H9 (cell line): ENCODE measurements at regions not wholly inside any gene's neighbourhood (a gene's known extent, or its start where the extent isn't known, plus 50 kb on each side); places are given as distances from the start of the nearest gene placed in this dataset.

Experiments used
- DNase-seq: peaks from one replicate; pipeline ENCODE4 v3.0.0-alpha.2; 2017
- H2AFZ ChIP-seq: one replicate; pipeline ENCODE4 v1.6.1; 2013; ENCODE audit warnings: mild to moderate bottlenecking, low read length, control low read depth, moderate library complexity
- H2AK5ac ChIP-seq: 2 replicates; pipeline ENCODE4 v1.6.1; 2013; ENCODE audit warnings: low read length, control low read depth, mixed read lengths; ENCODE audit not compliant: insufficient read length
- H2BK120ac ChIP-seq: one replicate; pipeline ENCODE4 v1.6.1; 2013; ENCODE audit warnings: low read depth, mild to moderate bottlenecking, low read length, control low read depth, inconsistent platforms; ENCODE audit not compliant: poor library complexity, severe bottlenecking
- H2BK12ac ChIP-seq: 2 replicates; pipeline ENCODE4 v1.6.1; 2013; ENCODE audit warnings: low read length, control low read depth, mixed read lengths, low read depth; ENCODE audit not compliant: insufficient read length
- H2BK15ac ChIP-seq: 2 replicates; pipeline ENCODE4 v1.6.1; 2013; ENCODE audit warnings: low read depth, low read length, control low read depth
- H2BK20ac ChIP-seq: one replicate; pipeline ENCODE4 v1.6.1; 2013; ENCODE audit warnings: low read depth, mild to moderate bottlenecking, low read length, control low read depth, inconsistent platforms; ENCODE audit not compliant: poor library complexity, severe bottlenecking
- H2BK5ac ChIP-seq: 2 replicates; pipeline ENCODE4 v1.6.1; 2013; ENCODE audit warnings: low read length, control low read depth, mixed read lengths; ENCODE audit not compliant: insufficient read length
- H3K14ac ChIP-seq: 2 replicates; pipeline ENCODE4 v1.6.1; 2013; ENCODE audit warnings: low read length, control low read depth; ENCODE audit not compliant: insufficient read depth
- H3K18ac ChIP-seq: 2 replicates; pipeline ENCODE4 v1.6.1; 2013; ENCODE audit warnings: low read depth, mild to moderate bottlenecking, mixed read lengths, low read length, control low read depth; ENCODE audit not compliant: insufficient read length
- H3K23ac ChIP-seq: 2 replicates; pipeline ENCODE4 v1.6.1; 2013; ENCODE audit warnings: low read length, control low read depth, mixed read lengths, low read depth; ENCODE audit not compliant: insufficient read length
- H3K23me2 ChIP-seq: 2 replicates; pipeline ENCODE4 v1.6.1; 2013; ENCODE audit warnings: low read depth, mild to moderate bottlenecking, mixed read lengths, low read length, control low read depth; ENCODE audit not compliant: insufficient read length, poor library complexity, severe bottlenecking
- H3K27ac ChIP-seq: 2 replicates; pipeline ENCODE4 v1.5.1; 2013; ENCODE audit warnings: low read length, control low read depth, mixed read lengths, low read depth; ENCODE audit not compliant: insufficient read length
- H3K27me3 ChIP-seq: 2 replicates; pipeline ENCODE4 v1.6.1; 2013; ENCODE audit warnings: low read length, control low read depth, inconsistent platforms; ENCODE audit not compliant: insufficient read depth
- H3K4ac ChIP-seq: 2 replicates; pipeline ENCODE4 v1.6.1; 2013; ENCODE audit warnings: low read depth, mild to moderate bottlenecking, control low read depth, inconsistent platforms, low read length, moderate library complexity
- H3K4me1 ChIP-seq: 2 replicates; pipeline ENCODE4 v1.6.1; 2013; ENCODE audit warnings: low read length, control low read depth, inconsistent platforms; ENCODE audit not compliant: insufficient read depth
- H3K4me2 ChIP-seq: 2 replicates; pipeline ENCODE4 v1.6.1; 2013; ENCODE audit warnings: low read length, control low read depth, mixed read lengths; ENCODE audit not compliant: insufficient read length, insufficient read depth
- H3K56ac ChIP-seq: 2 replicates; pipeline ENCODE4 v1.6.1; 2013; ENCODE audit warnings: low read depth, mild to moderate bottlenecking, mixed read lengths, low read length, control low read depth; ENCODE audit not compliant: insufficient read length
- H3K79me1 ChIP-seq: 2 replicates; pipeline ENCODE4 v1.6.1; 2013; ENCODE audit warnings: low read depth, mild to moderate bottlenecking, moderate library complexity, low read length, control low read depth, inconsistent platforms; ENCODE audit not compliant: insufficient read depth, poor library complexity, severe bottlenecking
- H3K79me2 ChIP-seq: 2 replicates; pipeline ENCODE4 v1.6.1; 2013; ENCODE audit warnings: low read length, control low read depth, inconsistent platforms; ENCODE audit not compliant: insufficient read depth
- H3K9ac ChIP-seq: 2 replicates; pipeline ENCODE4 v1.6.1; 2013; ENCODE audit warnings: low read length, control low read depth, mixed read lengths; ENCODE audit not compliant: insufficient read length; ENCODE audit errors: extremely low read depth
- H3K9me3 ChIP-seq: one replicate; pipeline ENCODE4 v1.6.1; 2013; ENCODE audit warnings: low read depth, low read length, inconsistent platforms; ENCODE audit not compliant: control insufficient read depth
- H3T11ph ChIP-seq: one replicate; pipeline ENCODE4 v1.6.1; 2013; ENCODE audit warnings: mild to moderate bottlenecking, low read length, control low read depth, inconsistent platforms
- H4K20me1 ChIP-seq: one replicate; pipeline ENCODE4 v1.6.1; 2013; ENCODE audit not compliant: control insufficient read depth, insufficient read length, insufficient read depth
- H4K5ac ChIP-seq: 2 replicates; pipeline ENCODE4 v1.6.1; 2013; ENCODE audit warnings: low read depth, mild to moderate bottlenecking, mixed read lengths, low read length, control low read depth; ENCODE audit not compliant: insufficient read length
- H4K8ac ChIP-seq: replicated peaks from 2 replicates; pipeline ENCODE4 v1.6.1; 2013; ENCODE audit warnings: low read length, control low read depth, mixed read lengths, low read depth; ENCODE audit not compliant: insufficient read length
- H4K91ac ChIP-seq: 2 replicates; pipeline ENCODE4 v1.6.1; 2013; ENCODE audit warnings: low read depth, mild to moderate bottlenecking, moderate library complexity, mixed read lengths, low read length, control low read depth; ENCODE audit not compliant: insufficient read length
- H3K27ac Mint-ChIP-seq, 3 experiments: 2 replicates in 2 of 3; 3 replicates in 1 of 3; pipeline ENCODE4 v1.8.0; 2020 to 2021; ENCODE audit warnings: mixed read lengths in 3 of 3, mild to moderate bottlenecking in 1 of 3, moderate library complexity in 1 of 3
- H3K27me3 Mint-ChIP-seq: 2 replicates; pipeline ENCODE4 v1.8.0; 2021; ENCODE audit warnings: low read depth, mild to moderate bottlenecking, moderate library complexity, mixed read lengths
- H3K36me3 Mint-ChIP-seq, 3 experiments: 2 replicates in 2 of 3; 3 replicates in 1 of 3; pipeline ENCODE4 v1.8.0; 2020 to 2021; ENCODE audit warnings: low read depth in 3 of 3, mixed read lengths in 3 of 3; ENCODE audit not compliant: insufficient read depth in 1 of 3
- H3K4me1 Mint-ChIP-seq, 2 experiments: 2 replicates each; pipeline ENCODE4 v1.8.0; 2020; ENCODE audit warnings: mixed read lengths in 2 of 2
- H3K4me3 Mint-ChIP-seq, 2 experiments: 2 replicates in 1 of 2; 3 replicates in 1 of 2; pipeline ENCODE4 v1.8.0; 2020 to 2021; ENCODE audit warnings: mild to moderate bottlenecking in 2 of 2, mixed read lengths in 2 of 2, moderate library complexity in 1 of 2
- H3K9me3 Mint-ChIP-seq, 2 experiments: 2 replicates in 1 of 2; 3 replicates in 1 of 2; pipeline ENCODE4 v1.8.0; 2020; ENCODE audit warnings: mild to moderate bottlenecking in 2 of 2, mixed read lengths in 2 of 2, moderate library complexity in 1 of 2
- CTCF ChIP-seq: fragments of 200-600 bp; sonication (generic); conservative IDR thresholded peaks from 3 replicates; pipeline ENCODE4 v1.8.0; 2021; ENCODE audit warnings: antibody characterized with exemption, mild to moderate bottlenecking
- WGBS: extraction: QIAGEN DNeasy Blood & Tissue Kit; methylation state at CpG from one replicate; pipeline ENCODE4 v1.1.7; 2013; ENCODE audit warnings: missing lambda C conversion rate, low lambda C conversion rate, mixed read lengths; ENCODE audit not compliant: insufficient read length; ENCODE audit errors: extremely low coverage; 5-methylcytosine and 5-hydroxymethylcytosine counted together

GRCh38 chr10:60994128-60994527 is 50.1 kb upstream of the RHOBTB1 start:
- H4K8ac ChIP-seq: no peak overlapping the region
- no peak overlapping the region for H2BK20ac ChIP-seq
- no peak overlapping the region for H3K27ac Mint-ChIP-seq
- H4K20me1 ChIP-seq: no peaks in the 10 kb centered on the region
- no CpG with 5 or more reads among the region's 2 CpGs for WGBS
- H3K4me3 Mint-ChIP-seq: no peak overlapping the region
- no peaks in the 10 kb centered on the region; a peak in 1 of 7 replicates for H3K36me3 Mint-ChIP-seq
- H3K4me1 ChIP-seq: no peaks in the 10 kb centered on the region
- H2AFZ ChIP-seq: no peak overlapping the region
- no peak overlapping the region for H2BK120ac ChIP-seq
- no peaks in the 10 kb centered on the region for H3K9me3 Mint-ChIP-seq
- no peak overlapping the region for H2BK12ac ChIP-seq
- TF ChIP-seq CTCF: no peak
- H4K91ac ChIP-seq: no peak overlapping the region
- no peak overlapping the region for H2AK5ac ChIP-seq
- no peak overlapping the region for H3K9ac ChIP-seq
- no peak overlapping the region for H3K4ac ChIP-seq
- no peak overlapping the region for H3K27ac ChIP-seq
- H3K56ac ChIP-seq: no peak overlapping the region
- no peaks in the 10 kb centered on the region for H3K79me2 ChIP-seq
- no peak overlapping the region for H3K4me2 ChIP-seq
- H3K4me1 Mint-ChIP-seq: no peaks in the 10 kb centered on the region
- no peaks in the 10 kb centered on the region for H3K27me3 ChIP-seq
- H4K5ac ChIP-seq: no peak overlapping the region
- no peaks in the 10 kb centered on the region for H3K9me3 ChIP-seq
- no peaks in the 10 kb centered on the region for H3K23me2 ChIP-seq
- no peak overlapping the region for H2BK5ac ChIP-seq
- H3K14ac ChIP-seq: no peak overlapping the region
- DNase-seq: no peak
- H3T11ph ChIP-seq: no peak overlapping the region
- H3K23ac ChIP-seq: no peak overlapping the region
- no peak overlapping the region for H2BK15ac ChIP-seq
- peaks cover 7% of the 10 kb centered on the region for H3K27me3 Mint-ChIP-seq
- no peaks in the 10 kb centered on the region for H3K79me1 ChIP-seq
- H3K18ac ChIP-seq: no peak overlapping the region
